ENCODE measurements at regions not wholly inside any gene's neighbourhood (a gene's known extent, or its start where the extent isn't known, plus 50 kb on each side); places are given as distances from the start of the nearest gene placed in this dataset.

DNA sequence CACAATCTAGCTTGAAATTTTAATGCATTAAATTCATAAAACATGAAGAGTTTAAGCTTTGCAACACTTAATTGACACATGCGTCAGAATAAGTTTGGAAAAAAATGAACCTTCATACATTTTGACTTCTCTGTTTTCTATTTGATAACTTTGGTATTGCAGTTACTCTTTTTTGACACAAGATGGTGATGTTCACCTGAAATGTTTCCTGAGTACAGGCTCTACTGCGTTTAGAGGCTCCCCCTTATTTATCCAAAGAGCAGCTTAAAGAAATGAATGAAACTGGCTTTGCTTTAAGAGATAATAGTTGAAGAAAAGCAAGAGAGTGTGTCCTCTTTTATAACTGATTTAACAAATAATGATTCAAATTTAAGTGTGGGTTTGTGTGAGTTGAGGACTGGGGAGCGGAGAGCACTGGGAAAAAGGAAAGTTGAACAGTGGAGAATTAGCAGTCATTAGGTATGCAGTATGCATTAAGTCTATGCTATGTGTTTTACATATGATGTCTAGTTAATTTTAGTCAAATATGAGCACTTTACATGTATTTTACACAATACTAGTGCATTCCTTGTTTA is 180.6 kb upstream of the NUDT6 start:
- peak; percentile 62 for DNase-seq

DNA sequence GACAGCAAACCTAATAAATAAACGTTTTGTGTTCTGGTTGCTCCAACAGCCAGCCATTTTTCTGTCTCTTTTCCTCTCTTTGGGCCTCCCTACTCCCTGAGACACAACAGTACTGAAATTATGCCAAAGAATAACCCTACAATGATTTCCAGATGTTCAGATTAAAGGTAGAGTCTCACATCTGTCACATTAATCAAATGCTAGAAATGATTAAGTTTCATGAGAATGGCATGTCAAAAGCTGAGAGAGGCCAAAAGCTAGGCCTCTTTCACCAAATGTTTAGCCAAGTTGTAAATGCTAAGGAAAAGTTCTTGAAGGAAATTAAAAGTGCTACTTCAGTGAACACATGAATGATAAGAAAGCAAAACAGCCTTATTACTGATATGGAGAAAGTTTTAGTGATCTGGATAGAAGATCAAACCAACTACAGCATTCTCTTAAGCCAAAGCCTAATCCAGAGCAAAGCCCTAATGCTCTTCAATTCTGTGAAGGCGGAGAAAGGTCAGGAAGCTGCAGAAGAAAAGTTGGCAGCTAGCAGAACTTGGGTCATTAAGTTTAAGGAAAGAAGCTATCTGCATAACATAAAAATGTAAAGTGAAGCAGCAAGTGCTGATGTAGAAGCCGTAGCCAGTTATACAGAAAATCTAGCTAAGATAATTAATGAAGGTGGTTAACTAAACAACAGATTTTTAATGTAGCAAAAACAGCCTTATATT is 182.1 kb upstream of the NUDT6 start:
- peak; percentile 59 for DNase-seq

DNA sequence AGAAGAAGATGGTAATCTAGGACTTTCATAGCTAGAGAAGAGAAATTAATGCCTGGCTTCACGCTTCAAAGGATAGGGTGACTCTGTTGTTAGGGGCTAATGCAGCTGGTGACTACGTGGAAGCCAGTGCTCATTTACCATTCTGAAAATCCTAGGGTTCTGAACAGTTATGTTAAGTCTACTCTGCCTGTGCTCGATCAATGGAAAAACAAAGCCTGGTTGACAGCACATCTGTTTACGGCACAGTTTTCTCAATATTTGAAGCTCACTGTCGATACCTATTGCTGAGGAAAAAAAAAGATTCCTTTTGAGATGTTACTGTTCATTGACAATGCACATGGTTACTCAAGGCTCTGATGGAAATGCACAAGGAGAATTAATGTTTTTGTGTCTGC is 182.6 kb upstream of the NUDT6 start:
- no peak for DNase-seq

DNA sequence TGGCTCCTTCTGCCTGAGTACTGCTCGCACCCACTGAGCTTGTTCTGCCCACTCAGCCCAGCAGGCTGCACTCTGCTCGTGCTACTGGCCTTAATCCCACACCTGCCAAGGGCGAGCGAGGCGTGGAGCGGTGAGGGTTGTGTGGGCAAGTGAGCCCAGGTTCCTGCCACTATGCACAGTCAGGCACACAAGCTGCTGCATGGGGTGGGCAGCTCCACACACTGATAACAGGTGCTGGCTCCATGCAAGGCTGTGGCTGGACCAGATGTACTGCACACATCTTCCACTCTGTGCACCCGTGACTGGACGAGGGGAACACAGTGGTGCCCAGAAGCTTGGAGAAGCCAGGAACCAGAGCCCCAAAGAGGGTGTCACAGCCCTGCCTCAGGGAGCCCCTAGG is 184.3 kb upstream of the NUDT6 start:
- no peak for DNase-seq

DNA sequence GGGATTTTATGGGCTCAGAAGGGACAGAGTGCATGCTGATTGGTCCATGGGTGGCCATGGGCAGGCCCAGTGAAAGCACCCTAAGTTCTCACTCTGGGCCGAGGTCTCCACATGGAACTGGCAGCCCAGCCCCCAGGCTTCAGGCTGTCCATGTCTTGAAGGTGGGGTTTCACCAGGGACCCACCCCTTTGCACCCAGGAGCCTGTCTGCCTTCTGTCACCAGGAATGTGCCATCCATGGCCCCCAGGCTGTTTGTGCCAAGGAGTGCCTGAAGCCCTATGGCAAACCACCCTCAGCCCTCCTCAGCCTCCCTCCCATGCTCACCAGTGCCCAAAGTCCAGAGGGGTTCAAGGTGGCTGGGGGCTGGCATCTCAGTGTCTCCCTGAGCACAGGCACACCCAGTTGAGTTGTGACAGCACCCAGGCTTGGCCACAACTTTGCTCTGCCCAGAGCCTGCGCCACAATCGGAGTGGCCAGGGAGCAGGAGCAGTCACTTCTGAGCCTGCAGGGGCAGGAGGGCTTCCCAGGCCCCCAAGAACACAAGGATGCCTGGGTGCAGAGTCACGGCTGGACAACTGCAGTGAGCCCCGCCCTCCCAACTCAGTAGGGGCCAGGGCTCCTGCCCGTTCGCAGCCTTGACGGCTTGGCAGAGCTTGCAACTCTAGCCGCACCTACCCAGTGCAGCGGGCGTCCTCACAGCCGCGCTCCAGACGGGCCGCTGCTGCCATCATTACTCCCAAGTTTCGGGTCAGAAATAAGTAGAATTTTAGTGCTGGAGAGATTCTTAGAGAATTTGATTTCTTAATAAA is 185.3 kb upstream of the NUDT6 start:
- DNase-seq: no peak

DNA sequence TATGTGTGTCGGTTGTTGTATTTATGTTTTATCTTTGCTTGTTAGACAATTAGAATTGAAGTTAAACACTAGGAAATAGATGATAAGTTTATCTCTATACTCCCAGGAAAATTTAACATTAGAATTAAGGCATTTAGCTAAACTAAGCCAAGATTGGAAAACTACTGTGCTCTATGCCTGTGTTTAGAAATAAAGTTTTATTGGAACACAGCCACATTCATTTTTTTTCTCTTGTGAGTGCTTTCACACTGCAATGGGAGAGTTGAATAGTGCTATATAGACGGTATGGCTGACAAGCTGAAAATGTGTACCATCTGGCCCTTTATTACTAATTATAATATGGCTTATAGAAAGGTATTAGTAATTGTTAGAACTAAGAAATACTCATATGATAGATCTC is 186.7 kb upstream of the NUDT6 start:
- DNase-seq: no peak

DNA sequence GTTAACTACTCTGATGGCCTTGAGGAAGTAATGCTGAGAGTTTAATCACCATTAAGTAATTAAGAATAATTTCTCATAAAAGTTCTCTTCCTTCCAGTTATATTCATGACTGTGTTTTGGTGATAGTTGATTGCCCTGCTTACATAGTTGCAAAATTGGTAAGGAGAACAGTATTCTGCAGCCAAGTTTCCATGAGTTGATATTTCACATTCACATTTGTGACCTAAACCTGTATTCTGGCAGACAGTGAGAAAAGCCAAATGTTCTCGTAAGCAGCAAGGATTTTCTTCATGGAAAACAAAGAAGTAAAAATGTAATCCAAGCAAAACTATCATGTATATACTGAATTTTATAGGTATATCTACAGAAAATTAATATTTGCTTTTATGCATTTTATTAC is 187.8 kb upstream of the NUDT6 start:
- DNase-seq: no peak

DNA sequence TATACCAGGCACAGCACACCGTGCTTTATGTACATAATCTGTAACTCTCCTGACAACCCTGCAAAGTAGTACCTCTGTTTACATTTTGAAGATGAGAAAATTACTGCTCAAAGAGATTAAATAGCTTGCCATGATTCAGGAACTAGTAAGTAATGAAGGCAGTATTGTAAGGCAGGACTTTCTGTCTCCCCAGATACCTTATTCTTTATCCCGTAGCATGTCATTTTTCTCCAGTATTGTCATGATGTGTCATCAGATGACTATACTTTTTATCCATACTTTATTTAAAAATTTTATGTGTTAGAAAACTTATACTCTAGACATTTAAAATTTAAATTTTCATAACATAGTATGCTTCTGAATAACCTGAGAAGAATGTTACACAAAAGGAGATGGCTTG is 188.3 kb upstream of the NUDT6 start:
- DNase-seq: peak; percentile 35

DNA sequence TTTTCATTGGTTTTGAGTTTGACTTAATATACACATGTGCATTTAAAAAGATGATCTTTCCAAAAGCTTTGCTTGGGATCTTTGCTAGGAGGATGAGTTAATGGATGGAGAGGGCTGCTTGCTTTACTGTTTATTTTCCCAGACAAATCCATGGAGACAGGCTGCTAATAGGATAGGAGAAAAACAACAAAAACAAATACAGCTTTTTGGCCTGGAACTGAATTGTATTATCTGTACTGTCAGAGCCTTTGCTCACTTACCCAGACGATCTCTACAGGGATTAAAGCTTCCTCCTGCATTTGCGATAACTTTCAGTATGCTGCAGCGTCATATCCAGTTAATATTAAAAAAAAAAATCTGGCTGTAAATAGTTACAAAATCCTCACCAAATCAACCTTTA is 190.8 kb upstream of the NUDT6 start:
- DNase-seq: no peak

DNA sequence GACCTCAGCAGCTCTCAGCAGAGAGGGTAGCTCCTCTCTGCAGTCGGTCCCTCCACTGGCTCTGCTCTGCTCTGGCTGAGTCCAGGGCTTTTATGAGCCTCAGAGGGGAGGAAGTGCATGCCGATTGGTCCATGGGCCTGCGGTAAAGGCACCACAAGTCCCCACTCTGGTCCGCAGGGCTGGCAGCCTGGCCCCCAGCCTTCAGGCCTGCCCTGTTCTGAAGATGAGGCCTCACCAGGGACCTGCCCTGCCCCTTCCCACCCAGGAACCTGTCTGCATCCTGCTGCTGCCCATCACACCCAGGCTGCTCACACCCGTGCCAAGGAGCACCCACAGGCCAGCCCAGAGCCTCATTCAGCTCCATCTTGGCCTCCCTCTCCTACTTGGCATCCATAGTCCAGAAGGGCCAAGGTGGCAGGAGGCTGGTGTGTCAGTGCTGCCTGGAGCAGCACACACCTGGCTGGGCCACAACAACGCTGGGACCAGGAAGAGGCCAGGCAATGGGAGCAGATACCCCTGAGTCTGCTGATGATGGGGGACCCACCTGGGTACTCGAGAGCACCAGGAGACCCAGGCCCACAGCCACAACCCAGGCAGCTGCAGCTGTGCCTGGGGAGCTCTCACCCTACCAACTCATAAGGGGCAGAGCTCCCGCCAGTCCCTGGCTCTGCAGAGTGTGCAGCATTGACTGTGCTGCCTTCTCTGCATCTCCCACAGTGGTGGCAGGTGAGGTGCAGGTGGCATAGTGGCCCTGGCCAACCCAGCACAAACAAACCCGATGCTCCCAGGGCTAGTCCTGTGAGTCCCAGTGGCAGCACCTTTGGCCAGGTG is 191.9 kb upstream of the NUDT6 start:
- no peak for DNase-seq

DNA sequence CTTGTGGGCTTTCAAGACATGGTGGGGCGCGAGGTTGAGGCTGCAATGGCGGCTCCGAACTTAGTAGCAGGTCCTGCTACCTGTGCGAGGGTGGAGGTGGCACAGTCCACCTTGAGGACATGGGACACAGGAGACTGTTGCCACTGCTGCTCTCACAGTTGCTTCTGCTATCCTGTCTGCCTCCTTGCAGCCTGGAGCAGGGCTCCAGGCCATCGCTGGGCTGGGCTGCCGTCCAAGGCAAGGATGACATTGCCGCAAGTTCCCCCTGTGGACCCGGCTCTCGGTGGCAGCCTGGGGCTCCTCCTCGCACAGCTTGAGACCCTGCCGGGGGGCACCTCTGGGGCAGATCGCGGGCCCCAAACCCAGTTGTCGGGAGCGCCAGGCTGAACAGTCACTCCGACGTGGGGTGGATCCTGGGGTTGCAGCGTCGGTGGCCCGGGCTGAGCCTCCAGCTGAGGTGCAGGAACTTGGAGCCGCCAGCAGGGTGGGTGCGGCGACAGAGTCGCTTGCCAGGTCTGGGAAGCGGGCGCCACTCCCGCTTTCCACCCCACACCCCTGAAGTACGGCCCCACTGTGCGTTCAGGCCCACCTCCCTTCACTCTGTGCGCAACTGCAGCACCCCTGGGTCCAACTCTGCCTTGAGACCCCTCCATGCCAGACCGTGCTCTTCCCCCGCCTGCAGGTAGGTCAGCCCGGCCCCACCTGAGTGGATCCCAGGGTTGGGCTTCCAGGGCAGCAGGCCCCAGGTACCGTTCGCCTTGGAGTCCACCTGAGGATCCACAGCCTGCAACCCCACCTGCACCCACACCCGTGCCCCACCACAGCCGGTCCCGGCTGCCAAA is 192.7 kb upstream of the NUDT6 start:
- DNase-seq: no peak

DNA sequence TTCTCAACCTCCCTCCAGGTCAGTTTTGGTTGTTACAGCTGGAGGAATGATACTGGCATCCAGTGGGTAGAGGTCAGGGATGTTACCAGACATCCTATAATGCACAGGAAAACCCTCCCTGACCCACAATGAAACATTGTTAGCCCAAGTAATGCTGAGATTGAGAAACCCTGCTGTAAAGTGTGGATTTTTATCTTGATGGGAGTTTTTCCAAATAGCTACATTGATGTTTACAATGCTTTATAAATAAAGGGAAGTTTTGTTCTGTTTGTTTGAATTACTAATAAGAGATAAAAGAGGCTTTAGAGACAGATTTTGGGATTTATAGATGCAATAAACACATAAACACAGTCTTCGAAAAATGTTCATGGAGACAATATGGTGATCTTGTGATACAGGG is 194.0 kb upstream of the NUDT6 start:
- no peak for DNase-seq

DNA sequence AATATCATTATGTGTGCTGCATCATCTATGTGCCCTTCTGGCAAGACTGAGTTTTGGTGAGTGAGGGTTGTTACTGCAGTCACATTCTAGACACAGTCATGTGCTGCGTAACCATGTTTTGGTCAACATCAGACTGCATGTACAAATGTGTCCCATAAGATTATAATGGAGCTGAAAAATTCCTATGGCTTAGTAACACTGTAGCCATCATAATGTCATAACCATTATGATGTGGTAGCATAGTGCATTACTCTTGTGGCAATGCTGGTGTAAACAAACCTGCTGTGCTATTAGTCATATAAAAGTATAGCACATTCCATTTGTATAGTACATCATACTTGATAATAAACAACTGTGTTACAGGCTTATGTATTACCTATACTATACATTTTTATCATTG is 198.1 kb upstream of the NUDT6 start:
- peak; percentile 72 for DNase-seq

DNA sequence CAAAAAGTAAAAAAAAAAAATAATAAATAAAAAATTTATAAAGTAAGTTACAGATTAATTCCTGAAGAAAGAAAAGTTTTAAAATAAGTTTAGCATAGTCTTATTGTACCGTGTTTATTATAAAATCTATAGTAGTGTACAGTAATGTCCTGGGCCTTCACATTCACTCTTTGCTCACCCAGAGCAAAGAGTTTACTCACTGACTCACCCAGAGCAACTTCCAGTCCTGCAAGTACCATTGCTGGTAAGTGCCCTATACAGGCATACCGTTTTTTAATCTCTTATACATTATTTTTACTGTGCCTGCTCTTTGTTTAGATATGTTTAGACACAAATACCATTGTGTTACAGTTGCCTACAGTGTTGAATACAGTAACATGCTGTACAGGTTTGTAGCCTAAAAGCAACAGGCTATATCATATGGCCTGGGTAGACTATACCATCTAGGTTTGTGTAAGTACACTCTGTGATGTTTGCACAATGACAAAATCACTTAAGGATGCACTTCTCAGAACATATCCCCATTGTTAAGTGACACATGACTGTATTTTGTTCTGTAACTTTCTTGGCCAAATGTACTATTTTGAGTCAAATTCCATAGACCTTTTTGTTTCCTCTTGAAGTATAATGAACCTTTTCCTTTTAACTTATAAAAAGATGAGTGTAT is 199.0 kb upstream of the NUDT6 start:
- DNase-seq: peak; percentile 44

DNA sequence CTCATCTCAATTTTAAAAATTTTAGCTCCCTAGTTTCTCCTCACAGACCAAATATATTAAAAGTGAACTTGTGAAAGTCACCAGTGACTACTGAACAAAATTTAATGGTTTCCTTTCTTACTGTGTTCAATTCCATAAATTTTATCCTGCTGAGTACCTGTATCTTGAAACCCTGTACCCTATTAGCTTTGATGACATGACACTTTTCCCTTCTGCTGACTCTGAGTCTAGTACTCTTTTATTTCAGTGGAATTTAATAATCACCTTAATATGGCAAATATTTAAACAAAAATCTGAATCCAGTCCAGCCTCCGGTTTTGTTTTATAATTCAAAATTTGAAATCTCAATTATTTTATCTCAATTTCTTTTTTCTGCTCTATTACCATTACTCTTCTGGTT is 203.1 kb upstream of the NUDT6 start:
- DNase-seq: no peak

DNA sequence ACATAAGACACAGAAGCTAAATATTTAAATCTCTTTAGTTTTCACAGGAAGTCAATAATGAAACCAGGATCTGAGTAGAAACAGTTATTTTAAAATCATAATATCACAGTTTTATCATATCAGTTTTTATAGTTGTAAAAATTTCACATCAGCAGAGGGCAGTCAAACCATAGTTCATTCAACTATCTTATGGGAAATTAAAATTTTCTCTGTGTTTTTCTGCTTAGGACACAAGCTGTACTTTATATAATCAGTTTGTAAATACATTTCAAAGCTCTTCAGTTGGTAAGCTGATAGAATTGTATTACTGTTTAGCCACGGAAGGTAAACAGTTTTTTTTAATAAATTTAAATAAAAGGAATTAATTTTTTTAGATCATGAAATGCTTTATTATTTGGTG is 204.8 kb upstream of the NUDT6 start:
- peak; percentile 27 for DNase-seq

DNA sequence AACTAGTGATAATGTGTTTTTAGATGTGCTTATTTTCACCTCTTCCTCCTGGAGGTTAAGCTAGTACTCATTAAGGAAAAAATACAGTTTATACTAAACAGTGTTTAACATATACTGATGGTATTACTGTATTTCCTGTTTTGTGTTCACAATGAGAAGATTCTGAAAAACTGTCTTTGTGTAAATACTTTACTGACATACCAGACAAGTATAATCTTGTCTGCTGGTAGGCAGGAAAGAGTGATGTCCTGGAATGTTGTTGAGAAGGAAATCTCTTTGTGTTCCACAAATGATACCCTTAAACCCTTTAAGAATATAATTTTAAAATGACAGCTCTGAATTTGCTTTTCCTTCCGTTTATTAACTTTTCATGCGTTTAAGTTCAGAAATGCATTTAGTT is 205.5 kb upstream of the NUDT6 start:
- DNase-seq: peak; percentile 43

DNA sequence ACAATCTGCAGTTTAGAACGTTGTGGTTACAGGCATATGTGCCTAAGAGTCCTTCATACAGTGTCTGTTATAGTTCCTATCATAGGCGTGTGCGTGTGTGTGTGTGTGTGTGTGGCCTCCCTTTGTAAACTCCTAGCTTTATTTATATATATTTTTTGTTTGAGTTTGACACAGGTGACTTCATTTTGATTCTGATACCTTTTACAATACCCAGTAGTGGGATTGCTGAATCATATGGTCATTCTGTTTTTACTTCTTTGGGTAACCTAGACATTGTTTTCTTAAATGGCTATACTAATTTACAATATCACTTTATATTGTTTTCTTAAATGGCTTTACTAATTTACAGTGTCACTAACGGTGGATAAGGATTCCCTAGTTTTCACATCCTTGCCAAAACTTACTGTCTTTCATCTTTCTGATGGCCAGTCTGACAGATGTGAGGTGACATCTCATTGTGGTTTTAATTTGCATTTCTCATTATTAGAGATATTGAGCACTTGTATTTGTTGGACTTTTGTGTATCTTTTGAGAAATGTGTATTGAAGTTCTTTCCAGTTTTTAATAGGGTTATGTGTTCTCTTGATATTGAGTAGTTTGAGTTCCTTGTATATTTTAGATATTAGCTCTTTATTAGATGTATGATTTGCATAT is 211.1 kb upstream of the NUDT6 start:
- DNase-seq: no peak

DNA sequence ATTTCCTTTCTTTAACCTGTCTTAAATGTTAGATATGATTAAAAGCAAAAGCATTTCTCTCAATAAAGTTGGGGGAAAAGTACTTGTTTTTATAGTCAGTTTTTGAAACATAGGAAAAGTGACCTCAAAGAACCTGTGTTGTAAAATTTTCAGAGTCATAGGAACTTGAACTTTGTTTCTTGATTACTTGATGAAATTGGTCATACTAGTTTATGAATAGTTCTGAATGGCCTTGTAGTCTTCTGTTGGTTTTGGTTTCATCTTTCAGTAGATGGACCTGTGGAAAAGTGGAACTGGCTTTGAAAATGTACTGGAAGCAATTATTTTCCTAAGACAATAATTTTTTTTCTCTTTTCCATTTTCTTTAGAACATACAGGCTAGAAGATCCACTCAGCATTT is 222.2 kb upstream of the NUDT6 start:
- no peak for DNase-seq

DNA sequence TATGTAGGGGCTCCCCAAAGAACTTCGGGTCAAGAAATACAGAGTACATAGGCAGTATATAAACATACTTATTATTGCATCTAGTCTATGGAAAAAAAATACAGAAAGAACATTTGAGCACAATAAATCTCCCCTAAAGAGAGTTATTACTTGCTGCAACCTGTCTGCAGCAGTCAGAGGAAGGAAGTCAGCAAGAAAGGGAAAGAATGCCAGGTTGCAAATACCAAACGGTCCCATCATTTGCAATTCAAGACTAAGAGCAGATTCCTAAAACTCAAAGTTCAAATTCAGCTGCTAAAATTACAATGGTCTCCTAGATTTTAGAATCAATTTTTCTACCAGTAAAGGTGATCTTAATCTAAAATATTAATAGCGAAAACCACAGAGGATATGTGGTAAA is 236.2 kb upstream of the NUDT6 start:
- no peak for DNase-seq

DNA sequence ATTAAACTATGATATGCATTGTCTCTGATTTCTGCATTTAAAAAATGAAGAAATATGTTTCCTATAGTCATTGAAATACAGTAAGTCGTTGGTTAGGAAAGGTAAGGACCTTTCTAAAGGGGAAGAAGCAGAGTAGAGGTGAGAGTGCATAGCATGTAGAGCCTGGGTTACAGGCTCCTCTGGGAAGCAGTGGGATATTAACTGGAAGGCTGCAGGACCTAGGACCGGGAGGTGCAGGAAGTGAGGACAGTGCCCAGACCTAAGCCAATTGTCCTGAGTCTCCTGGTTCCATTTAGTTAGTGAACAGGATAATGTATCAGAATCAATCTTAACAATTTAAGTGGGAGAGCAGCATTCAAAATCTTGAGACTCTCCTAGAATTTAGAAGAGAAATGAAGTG is 237.1 kb upstream of the NUDT6 start:
- no peak for DNase-seq

Data from fibroblast of skin of right biceps (primary cell).